Endothelial cell of umbilical vein (primary cell): ENCODE measurements at regions not wholly inside any gene's neighbourhood (a gene's known extent, or its start where the extent isn't known, plus 50 kb on each side); places are given as distances from the start of the nearest gene placed in this dataset.

ENCODE experiments used
- BruUV-seq: library from RNA; stranded (reverse); fragments of 400-500 nt; replicated peaks from 2 replicates; lab custom pipeline; 2021; lab: Mats Ljungman, UMichigan
- CTCF ChIA-PET: fragments of 300-600, 350-600 bp; sonication (Branson Sonifier 250); formaldehyde crosslinking; loops from one replicate; lab custom pipeline; 2021; ENCODE audit warnings: antibody characterized with exemption, inconsistent platforms; lab: Charles Lee
- POLR2A ChIA-PET: fragments of 300-600, 350-600 bp; sonication (Branson Sonifier 250); formaldehyde crosslinking; loops from one replicate; lab custom pipeline; 2021; ENCODE audit warnings: antibody characterized with exemption, inconsistent platforms; lab: Charles Lee
- DNase-seq: peaks from one replicate; pipeline ENCODE4 v3.0.0-alpha.2; 2011; ENCODE audit warnings: low read depth, low spot score
- FAIRE-seq: peaks from 2 replicates; lab custom pipeline; 2011; peaks lifted over from hg19 to GRCh38; lab: Jason Lieb, UNC
- H2AFZ ChIP-seq: 2 replicates; pipeline ENCODE4 v1.6.0; 2012; ENCODE audit warnings: low read depth, low read length, control low read depth, inconsistent platforms
- H3K27ac ChIP-seq: 2 replicates; pipeline ENCODE4 v1.5.1; 2011; ENCODE audit warnings: low read depth, mild to moderate bottlenecking, control low read depth, low read length, moderate library complexity; ENCODE audit not compliant: insufficient read depth
- H3K27me3 ChIP-seq, 2 experiments: 2 replicates each; pipeline versions ENCODE4 v1.6.0 to v1.6.1; 2011; ENCODE audit warnings: low read length in 2 of 2, mixed read lengths in 1 of 2; ENCODE audit not compliant: control insufficient read depth in 2 of 2, insufficient read depth in 2 of 2
- H3K36me3 ChIP-seq, 2 experiments: 2 replicates in 1 of 2; 3 replicates in 1 of 2; pipeline ENCODE4 v1.5.1; 2011; ENCODE audit warnings: low read length in 2 of 2, mild to moderate bottlenecking in 1 of 2, moderate library complexity in 1 of 2; ENCODE audit not compliant: control insufficient read depth in 2 of 2, insufficient read depth in 2 of 2; ENCODE audit errors: extremely low read depth in 1 of 2
- H3K4me1 ChIP-seq: 3 replicates; pipeline ENCODE4 v1.5.1; 2011; ENCODE audit warnings: mild to moderate bottlenecking, low read length; ENCODE audit not compliant: control insufficient read depth, insufficient read depth; ENCODE audit errors: extremely low read depth
- H3K4me2 ChIP-seq: 2 replicates; pipeline ENCODE4 v1.6.1; 2011; ENCODE audit warnings: low read length, control low read depth, mixed read lengths; ENCODE audit not compliant: insufficient read depth
- H3K4me3 ChIP-seq, 3 experiments: fragments of 200-600 bp in 1 of 3; sonication (generic), shearing (Covaris generic) in 1 of 3; replicated peaks in 1 of 3; 2 replicates each; pipeline ENCODE4 v1.5.1; 2011 to 2016; ENCODE audit warnings: control low read depth in 3 of 3, low read length in 3 of 3, mild to moderate bottlenecking in 2 of 3, inconsistent platforms in 1 of 3, low read depth in 1 of 3, moderate library complexity in 1 of 3; ENCODE audit not compliant: insufficient read depth in 1 of 3
- H3K79me2 ChIP-seq: 2 replicates; pipeline ENCODE4 v1.6.0; 2012; ENCODE audit warnings: low read length, inconsistent platforms; ENCODE audit not compliant: control insufficient read depth, insufficient read depth
- H3K9ac ChIP-seq: replicated peaks from 2 replicates; pipeline ENCODE3; 2011; ENCODE audit warnings: low read length, control low read depth; ENCODE audit not compliant: insufficient read depth; ENCODE audit errors: extremely low read depth
- H3K9me1 ChIP-seq: replicated peaks from 3 replicates; pipeline ENCODE4 v1.6.0; 2011; ENCODE audit warnings: mild to moderate bottlenecking, low read length; ENCODE audit not compliant: control insufficient read depth, insufficient read depth; ENCODE audit errors: extremely low read depth
- H3K9me3 ChIP-seq: replicated peaks from 2 replicates; pipeline ENCODE4 v1.5.1; 2012; ENCODE audit warnings: low read length, inconsistent platforms; ENCODE audit not compliant: control insufficient read depth, insufficient read depth
- H4K20me1 ChIP-seq: replicated peaks from 2 replicates; pipeline ENCODE3; 2011; ENCODE audit warnings: mild to moderate bottlenecking, low read length; ENCODE audit not compliant: control insufficient read depth, insufficient read depth; ENCODE audit errors: extremely low read depth
- CTCF ChIP-seq, 2 donors: IDR thresholded peaks; 1 replicate in 1 of 2; 2 replicates in 1 of 2; pipeline ENCODE4 v1.5.1; 2011; ENCODE audit warnings: low read length in 2 of 2, mild to moderate bottlenecking in 2 of 2, moderate library complexity in 2 of 2, control low read depth in 1 of 2, inconsistent platforms in 1 of 2, low read depth in 1 of 2; ENCODE audit not compliant: insufficient read depth in 1 of 2; ENCODE audit errors: extremely low read depth in 1 of 2
- FOS ChIP-seq: IDR thresholded peaks from 2 replicates; pipeline ENCODE4 v1.6.1; 2011; ENCODE audit warnings: mild to moderate bottlenecking, low read length, moderate library complexity, borderline replicate concordance; ENCODE audit not compliant: insufficient read depth
- JUN ChIP-seq: IDR thresholded peaks from 2 replicates; pipeline ENCODE4 v1.6.1; 2011; ENCODE audit warnings: borderline replicate concordance, low read depth; ENCODE audit not compliant: insufficient read length, insufficient read depth
- dilution Hi-C: fragments of 300-500 bp; cut with MboI; formaldehyde crosslinking; loops from one replicate; pipeline ENCODE4 v1.15.0; 2019; ENCODE audit warnings: low sequenced_read_pairs; ENCODE audit not compliant: extremely low pct_ligation_motif_present
- intact Hi-C: fragments of 100-400 bp; cut with micrococcal nuclease; formaldehyde crosslinking; loops from one replicate; pipeline ENCODE4 v1.10.0; 2022

GRCh38 chr9:88258601-88259000 lies 120.3 kb upstream of the SPATA31C2 start:
- peak overlapping the region; percentile 64 for H3K4me2 ChIP-seq
- H4K20me1 ChIP-seq, result no peaks in the 10 kb centered on the region
- no peaks in the 10 kb centered on the region for H3K9me3 ChIP-seq
- dilution Hi-C loops, result no loop called here
- no peaks in the 10 kb centered on the region for H3K27me3 ChIP-seq
- BruUV-seq, result no TSS peak
- H3K4me1 ChIP-seq, result peaks cover 5% of the 10 kb centered on the region
- peak overlapping the region; percentile 5 for H3K27ac ChIP-seq
- ChIA-PET CTCF (no interaction called here), POLR2A (no interaction called here)
- H2AFZ ChIP-seq, result no peak overlapping the region
- no peaks in the 10 kb centered on the region for H3K9me1 ChIP-seq
- no peaks in the 10 kb centered on the region for H3K36me3 ChIP-seq
- H3K9ac ChIP-seq, result no peak overlapping the region
- intact Hi-C loops, result loop anchor here (1.0 to 5.0 kb wide), 4 partner anchors 64 to 319 kb away; partner anchors contain the start of gene SPIN1
- FAIRE-seq, result no peak
- DNase-seq, result peak; percentile 52
- peak overlapping the region in 1 of 3 experiments; percentile 32 for H3K4me3 ChIP-seq
- no peaks in the 10 kb centered on the region for H3K79me2 ChIP-seq
- no peak for TF ChIP-seq FOS

GRCh38 chr9:88258024-88258423 lies 119.7 kb upstream of the SPATA31C2 start:
- peak; percentile 39 for TF ChIP-seq JUN
- no peak for TF ChIP-seq CTCF (IDR thresholded peaks at IDR 0.05; ENCODE audit: extremely low read depth in 1 of 2, insufficient read depth in 1 of 2, low read depth in 1 of 2, low read length in 2 of 2)
- ChIA-PET POLR2A (no interaction called here), CTCF (no interaction called here)
- H3K4me1 ChIP-seq, result peaks cover 5% of the 10 kb centered on the region
- no peaks in the 10 kb centered on the region for H3K9me3 ChIP-seq
- H3K4me2 ChIP-seq, result peak overlapping the region; percentile 64
- peak overlapping the region in 1 of 3 experiments; percentile 32 for H3K4me3 ChIP-seq
- H3K27me3 ChIP-seq, result no peaks in the 10 kb centered on the region
- H3K9ac ChIP-seq, result no peak overlapping the region
- H3K36me3 ChIP-seq, result no peaks in the 10 kb centered on the region
- no peaks in the 10 kb centered on the region for H3K79me2 ChIP-seq
- H2AFZ ChIP-seq, result no peak overlapping the region
- H3K27ac ChIP-seq, result peak overlapping the region; percentile 5
- intact Hi-C loops (loop anchor here (1.0 to 5.0 kb wide), 4 partner anchors 64 to 319 kb away; partner anchors contain the start of gene SPIN1), dilution Hi-C loops (no loop called here)
- DNase-seq (peak; percentile 64), FAIRE-seq (peak; percentile 74)
- no peaks in the 10 kb centered on the region for H3K9me1 ChIP-seq
- BruUV-seq, result no TSS peak
- H4K20me1 ChIP-seq, result no peaks in the 10 kb centered on the region
